NCI-H446 treated with DMSO at 0.1 percent for 48 hours (cell line): ENCODE measurements at regions not wholly inside any gene's neighbourhood (a gene's known extent, or its start where the extent isn't known, plus 50 kb on each side); places are given as distances from the start of the nearest gene placed in this dataset.
A peak's percentile ranks its signal among the peaks of the same experiment; 100 is the strongest.

Source experiments
- DNase-seq: peaks from one replicate; lab custom pipeline; 2025; lab: John Stamatoyannopoulos, UW

DNA sequence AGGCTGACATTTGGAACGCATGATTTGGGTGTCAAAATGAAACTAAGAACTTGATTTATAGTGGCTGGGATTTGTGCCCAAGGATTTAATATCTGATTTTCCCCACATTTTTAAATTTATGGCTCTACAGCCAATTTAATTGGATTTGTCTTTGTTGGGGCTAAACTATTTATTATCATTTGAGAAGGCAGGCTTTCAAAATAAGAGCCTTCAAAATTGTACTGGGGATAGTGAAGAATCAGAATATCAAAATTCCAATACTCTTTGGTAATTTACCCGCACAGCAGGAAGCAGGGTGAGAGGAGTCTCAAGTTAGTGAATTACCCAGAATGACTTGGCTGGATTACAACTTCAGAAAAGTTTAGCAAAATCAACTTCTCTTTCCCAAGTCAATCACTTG is 278.1 kb downstream of the LRATD1 start:
- peak; percentile 44 for DNase-seq

GRCh38 chr2:14915983-14916382 is 283.5 kb downstream of the LRATD1 start:
- no peak for DNase-seq

DNA sequence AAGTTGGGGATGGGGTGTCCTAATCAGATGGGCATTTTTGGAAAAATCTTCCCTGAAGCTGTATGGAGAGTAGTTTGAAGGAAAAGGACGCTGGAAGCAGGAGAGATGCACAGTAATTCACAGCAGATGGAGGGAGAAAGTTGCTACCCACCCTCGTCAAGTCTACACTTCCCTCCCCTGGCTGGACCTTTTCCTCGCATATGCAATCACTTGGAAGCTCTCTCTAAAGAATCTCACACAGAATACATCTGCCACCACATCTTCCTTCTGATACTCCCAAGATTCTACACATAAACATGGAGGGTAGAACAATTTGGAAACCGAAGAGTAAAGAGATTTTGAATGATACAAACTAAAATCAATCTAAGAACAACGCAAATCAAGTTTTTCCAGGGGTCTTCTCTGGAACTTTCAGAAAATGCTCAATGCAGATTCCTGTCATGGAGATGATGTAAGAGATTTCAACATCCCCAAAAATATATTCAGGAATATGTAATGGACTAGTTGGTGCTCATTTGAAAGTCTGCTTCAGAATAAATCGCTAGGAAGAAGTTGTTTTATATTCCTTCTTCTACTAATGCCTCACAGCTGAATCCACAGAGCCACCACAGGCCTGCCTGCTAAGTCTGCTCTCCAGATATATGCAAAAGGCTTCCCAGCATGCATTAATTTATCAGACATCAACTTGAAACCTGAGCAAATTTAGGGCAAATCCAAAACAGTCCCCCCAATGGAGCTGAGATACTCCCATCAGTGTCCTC is 291.5 kb downstream of the LRATD1 start:
- DNase-seq = no peak

DNA sequence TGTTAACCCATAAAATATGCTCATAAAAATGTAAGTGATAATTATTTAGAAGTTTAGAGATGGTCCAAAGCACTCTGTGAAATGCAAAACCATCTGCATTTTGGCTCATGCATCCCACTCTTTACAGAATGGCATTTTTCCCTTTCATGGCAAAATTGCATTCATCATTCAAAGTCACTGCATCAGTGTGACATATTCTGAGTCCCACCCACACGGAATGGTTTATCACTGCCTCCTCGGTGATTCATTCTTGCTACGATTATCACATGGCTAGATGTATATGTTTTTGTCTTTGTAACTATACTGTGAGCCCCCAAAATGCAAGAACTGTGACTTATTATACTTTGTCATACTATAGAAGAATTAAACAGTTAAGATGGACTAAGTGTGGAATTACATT is 293.0 kb downstream of the LRATD1 start:
- no peak for DNase-seq

DNA sequence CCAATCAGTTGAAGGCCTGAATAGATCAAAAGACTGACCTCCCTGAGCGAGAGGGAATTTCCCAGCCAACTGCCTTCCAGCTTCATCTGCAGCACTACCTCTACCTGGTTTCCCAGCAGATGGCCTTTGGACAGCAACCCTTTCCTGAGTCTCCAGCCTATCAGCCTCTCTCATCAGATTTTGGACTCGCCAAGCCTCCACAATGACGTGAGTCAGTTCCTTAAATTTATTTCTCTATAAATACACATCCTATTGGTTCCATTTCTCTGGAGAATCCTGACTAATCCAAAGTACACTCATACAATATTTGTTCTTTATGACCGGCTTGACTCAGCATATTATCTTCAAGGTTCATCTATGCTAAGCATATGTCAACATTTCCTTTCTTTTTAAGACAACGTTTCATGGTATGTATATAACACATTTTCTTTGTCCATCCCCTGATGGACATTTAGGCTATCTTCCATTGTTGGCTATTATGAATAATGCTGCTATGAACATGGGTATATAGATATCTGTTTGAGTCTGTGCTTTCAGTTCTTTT is 294.6 kb downstream of the LRATD1 start:
- DNase-seq = no peak

- no peak for DNase-seq
Measured at GRCh38 chr2:14928056-14928455, 295.5 kb downstream of the LRATD1 start.

- no peak for DNase-seq
Measured at GRCh38 chr2:14930441-14930840, 297.9 kb downstream of the LRATD1 start.

- DNase-seq = no peak
Measured at GRCh38 chr2:14932285-14932684, 299.8 kb downstream of the LRATD1 start.

DNA sequence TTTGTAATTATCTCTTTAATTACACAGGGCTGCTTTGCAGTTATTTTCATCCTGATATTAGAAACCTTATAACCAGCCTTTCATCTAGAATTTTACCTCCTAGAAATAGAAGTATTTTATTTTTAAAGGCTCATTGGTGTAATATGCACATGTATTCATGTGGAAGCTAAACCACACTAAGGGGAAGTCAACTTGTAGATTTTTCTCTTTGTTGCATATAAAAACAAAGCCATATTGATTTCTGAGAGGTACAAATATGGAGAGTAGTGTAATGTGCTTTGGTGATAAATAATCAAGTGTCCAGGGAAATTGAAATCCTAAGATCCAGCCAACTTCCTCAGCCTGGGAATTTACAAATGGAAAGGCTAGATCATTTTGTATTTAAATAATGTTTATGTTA is 301.2 kb downstream of the LRATD1 start:
- DNase-seq = no peak

DNA sequence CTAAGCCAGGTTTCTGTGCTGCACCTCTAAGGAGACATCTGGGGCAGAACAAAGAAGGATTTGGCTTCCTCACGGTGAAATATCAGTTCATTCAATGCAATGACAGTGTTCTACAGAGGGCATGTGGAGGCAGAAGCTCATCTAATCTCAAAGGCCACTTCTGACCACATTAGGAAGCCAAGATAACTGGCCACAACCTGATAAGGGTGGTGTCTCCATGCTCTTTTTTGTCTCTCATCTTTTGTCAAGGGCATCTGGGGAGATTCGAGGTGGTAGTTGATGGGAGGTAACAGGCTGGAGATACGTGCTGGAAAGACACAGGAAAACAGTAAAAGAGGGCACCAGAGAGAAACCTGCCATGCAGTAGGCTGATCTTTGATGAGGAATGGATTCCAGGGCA is 303.9 kb downstream of the LRATD1 start:
- DNase-seq = no peak

GRCh38 chr2:14937336-14937735 is 304.8 kb downstream of the LRATD1 start:
- no peak for DNase-seq

DNA sequence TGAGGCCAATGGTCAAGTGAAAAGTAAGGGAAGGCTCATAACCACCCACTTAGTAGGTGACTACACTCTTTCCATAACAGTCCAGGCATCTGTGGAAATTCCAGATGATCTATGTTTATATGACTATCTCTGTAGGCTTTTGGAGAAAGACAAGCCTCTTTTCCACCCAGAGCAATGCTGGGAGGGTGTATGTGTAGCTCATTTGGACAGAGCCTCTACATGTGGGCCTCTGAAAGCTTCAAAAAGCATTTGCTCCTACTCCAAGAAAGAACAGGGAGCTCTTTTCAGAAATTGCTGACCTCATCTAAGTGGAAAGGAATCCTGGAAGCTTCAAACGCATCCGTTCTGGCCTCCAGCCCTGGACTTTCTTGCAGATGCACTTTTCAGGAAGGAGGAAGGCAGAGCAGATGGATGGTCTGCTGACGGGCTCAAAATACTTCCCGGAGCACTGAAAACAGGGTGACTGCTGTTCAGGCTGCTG is 308.7 kb downstream of the LRATD1 start:
- peak; percentile 65 for DNase-seq

- DNase-seq = no peak
Measured at GRCh38 chr2:14942987-14943386, 310.5 kb downstream of the LRATD1 start.

- peak; percentile 79 for DNase-seq
Measured at GRCh38 chr2:14944562-14945346, 312.2 kb downstream of the LRATD1 start.

DNA sequence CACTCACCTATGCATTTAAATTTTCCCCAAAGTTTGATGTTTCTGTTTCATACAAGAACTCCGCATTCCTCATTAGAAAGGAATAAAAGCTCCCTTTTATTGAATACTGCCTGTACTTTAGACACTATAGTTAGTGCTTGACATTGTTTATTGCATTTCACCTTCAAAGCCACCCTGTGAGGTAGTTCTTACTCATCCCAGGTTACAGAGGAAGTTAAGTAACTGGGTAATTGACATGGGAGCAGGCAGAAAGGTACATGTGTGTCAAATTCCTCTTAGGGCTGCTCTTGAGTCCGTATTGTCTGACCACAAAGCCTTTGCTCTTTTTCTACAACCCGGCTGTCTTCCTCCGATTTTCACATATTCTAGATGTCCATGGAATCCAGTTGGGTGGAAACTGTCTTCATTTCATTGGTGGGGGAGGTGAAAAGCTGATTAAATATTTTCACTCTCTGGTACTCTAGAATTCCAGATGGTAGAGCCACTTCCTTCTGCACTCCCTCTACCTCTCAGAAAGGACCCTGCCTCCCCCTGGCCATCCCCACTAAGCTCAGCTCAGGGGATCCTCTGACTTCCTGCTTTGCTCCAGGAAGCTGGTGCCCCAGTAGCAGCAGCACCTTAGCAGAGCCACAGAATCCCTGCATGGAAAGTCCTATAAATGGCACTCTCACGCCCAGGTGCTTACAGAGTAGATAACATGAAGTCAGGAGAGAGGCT is 319.2 kb downstream of the LRATD1 start:
- no peak for DNase-seq

GRCh38 chr2:14952400-14952963 is 320.0 kb downstream of the LRATD1 start:
- no peak for DNase-seq

GRCh38 chr2:14960686-14961324 is 328.3 kb downstream of the LRATD1 start:
- DNase-seq = no peak

DNA sequence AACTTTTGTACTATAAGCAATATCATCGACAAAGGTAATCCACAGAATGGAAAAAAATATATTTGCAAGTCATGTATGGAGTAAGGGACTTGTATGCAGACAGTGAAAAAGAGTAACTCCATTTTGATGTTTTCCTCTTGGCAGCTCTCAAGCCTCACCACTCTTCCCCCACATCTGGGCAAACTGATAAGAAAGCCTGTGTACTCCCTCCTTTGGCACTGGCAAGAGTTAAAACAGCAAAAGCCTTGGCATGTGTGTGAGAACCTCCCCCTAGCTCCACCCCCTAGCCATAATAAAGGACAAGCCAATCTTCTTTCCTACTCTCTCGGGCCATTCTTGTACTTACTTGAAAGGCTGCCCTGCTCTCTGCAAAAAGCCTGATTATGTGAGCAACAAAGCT is 335.2 kb downstream of the LRATD1 start:
- DNase-seq = no peak

DNA sequence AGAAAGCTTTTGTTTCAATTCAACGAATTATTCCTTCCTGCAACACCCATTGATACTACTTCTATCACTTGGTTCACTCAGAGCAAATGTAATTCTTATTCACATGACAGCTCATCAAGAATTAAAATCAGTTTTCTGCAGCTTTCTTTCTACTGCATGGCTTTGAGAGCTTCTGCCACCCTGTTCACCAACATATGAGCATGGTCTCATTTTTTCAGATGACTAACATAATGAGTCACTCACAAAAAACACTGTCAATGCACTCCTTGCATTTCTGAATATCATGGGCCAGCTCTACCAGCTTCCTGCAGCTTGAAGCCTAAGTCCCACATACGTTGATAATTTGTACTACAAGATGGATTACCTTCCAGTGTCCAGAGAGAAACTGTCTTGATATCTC is 342.9 kb downstream of the LRATD1 start:
- DNase-seq = no peak

- DNase-seq = no peak
Measured at GRCh38 chr2:14977021-14977420, 344.5 kb downstream of the LRATD1 start.

DNA sequence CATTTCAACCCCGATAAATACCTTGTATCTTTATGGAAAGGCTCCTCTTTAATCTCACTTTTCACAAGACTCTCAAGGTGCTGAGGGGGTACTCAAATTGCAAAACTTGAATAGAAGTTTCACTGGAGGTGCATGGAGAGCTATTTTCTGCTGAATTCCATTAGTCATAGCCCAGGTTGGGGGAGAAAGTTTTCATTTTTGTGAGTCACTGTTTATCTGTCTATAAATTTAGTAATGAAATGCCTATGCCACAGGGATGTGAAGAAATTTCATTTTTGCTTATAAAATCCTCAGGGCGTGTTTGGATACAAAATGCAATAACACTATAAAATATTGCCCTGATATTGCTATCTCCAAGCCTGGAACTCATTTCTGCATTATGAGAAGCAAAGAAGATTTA is 346.3 kb downstream of the LRATD1 start:
- DNase-seq = no peak

- no peak for DNase-seq
Measured at GRCh38 chr2:14982790-14983189, 350.3 kb downstream of the LRATD1 start.
